Testis (tissue), 2 donors: ENCODE measurements at regions not wholly inside any gene's neighbourhood (a gene's known extent, or its start where the extent isn't known, plus 50 kb on each side); places are given as distances from the start of the nearest gene placed in this dataset.

ENCODE experiments used
- CTCF ChIP-seq, 3 experiments: fragments of 450-650 bp in 2 of 3; fragments of 200-600 bp in 1 of 3; sonication (generic) in 1 of 3; IDR thresholded peaks; one replicate each; pipeline ENCODE4 v1.5.1; 2016 to 2019; ENCODE audit warnings: antibody characterized with exemption in 3 of 3, mild to moderate bottlenecking in 2 of 3, moderate library complexity in 1 of 3
- POLR2A ChIP-seq: fragments of 450-650 bp; IDR thresholded peaks from one replicate; pipeline ENCODE4 v1.6.1; 2017; ENCODE audit warnings: antibody characterized with exemption, mild to moderate bottlenecking, moderate library complexity

- TF ChIP-seq POLR2A (no peak), CTCF (IDR thresholded peaks at IDR 0.05) (no peak)
These were observed 438.5 kb upstream of the NUDT12 start for GRCh38 chr5:104001136-104001535.
